ENCODE measurements at regions not wholly inside any gene's neighbourhood (a gene's known extent, or its start where the extent isn't known, plus 50 kb on each side); places are given as distances from the start of the nearest gene placed in this dataset.
"Not testable (repeated sequence)": the region's sequence is repeated elsewhere in the genome, so short reads cannot be mapped to it uniquely, and the experiment has no call there.

GRCh38 chr20:56750430-56750829, 121.3 kb downstream of the TFAP2C start:
- Mint-ChIP-seq H3K4me1 (ENCODE audit: low read depth, unreplicated experiment) (peaks cover 11% of the 10 kb centered on the region), H3K36me3 (ENCODE audit: unreplicated experiment) (no peaks in the 10 kb centered on the region), H3K27me3 (ENCODE audit: unreplicated experiment) (no peaks in the 10 kb centered on the region), H3K27ac (ENCODE audit: unreplicated experiment) (no peak overlapping the region), H3K4me3 (ENCODE audit: unreplicated experiment) (no peak overlapping the region), H3K9me3 (ENCODE audit: unreplicated experiment) (peaks cover under 1% of the 10 kb centered on the region)
- TF ChIP-seq, protein P1, sequence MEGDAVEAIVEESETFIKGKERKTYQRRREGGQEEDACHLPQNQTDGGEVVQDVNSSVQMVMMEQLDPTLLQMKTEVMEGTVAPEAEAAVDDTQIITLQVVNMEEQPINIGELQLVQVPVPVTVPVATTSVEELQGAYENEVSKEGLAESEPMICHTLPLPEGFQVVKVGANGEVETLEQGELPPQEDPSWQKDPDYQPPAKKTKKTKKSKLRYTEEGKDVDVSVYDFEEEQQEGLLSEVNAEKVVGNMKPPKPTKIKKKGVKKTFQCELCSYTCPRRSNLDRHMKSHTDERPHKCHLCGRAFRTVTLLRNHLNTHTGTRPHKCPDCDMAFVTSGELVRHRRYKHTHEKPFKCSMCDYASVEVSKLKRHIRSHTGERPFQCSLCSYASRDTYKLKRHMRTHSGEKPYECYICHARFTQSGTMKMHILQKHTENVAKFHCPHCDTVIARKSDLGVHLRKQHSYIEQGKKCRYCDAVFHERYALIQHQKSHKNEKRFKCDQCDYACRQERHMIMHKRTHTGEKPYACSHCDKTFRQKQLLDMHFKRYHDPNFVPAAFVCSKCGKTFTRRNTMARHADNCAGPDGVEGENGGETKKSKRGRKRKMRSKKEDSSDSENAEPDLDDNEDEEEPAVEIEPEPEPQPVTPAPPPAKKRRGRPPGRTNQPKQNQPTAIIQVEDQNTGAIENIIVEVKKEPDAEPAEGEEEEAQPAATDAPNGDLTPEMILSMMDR (IDR thresholded peaks at IDR 0.05; ENCODE audit: partially characterized antibody, unreplicated experiment): no peak
- DNase-seq: peak; percentile 43

- Mint-ChIP-seq H3K27me3 (ENCODE audit: unreplicated experiment) (no peaks in the 10 kb centered on the region), H3K27ac (ENCODE audit: unreplicated experiment) (no peak overlapping the region), H3K4me1 (ENCODE audit: low read depth, unreplicated experiment) (peaks cover 11% of the 10 kb centered on the region)
Measured at GRCh38 chr20:56752274-56752673, 123.2 kb downstream of the TFAP2C start.

DNA sequence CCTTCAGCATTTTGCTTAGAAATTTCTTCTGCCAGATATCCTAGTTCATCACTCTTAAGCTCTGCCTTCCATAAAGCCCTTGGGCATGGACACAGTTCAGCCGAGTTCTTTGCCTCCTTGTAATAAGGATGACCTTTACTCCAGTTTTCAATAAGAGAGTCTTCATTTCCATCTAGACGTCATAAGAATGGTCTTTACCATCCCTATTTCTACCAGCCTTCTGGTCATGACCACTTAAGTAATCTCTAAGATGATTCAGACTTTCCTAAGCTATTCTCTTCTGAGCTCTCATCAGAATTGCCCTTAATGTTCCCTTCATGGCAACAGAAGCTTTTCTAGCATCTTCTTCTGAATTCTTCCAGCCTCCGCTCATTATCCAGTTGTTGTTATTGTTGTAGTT, 126.1 kb downstream of the TFAP2C start:
- Mint-ChIP-seq H3K27me3 (ENCODE audit: unreplicated experiment) (no peaks in the 10 kb centered on the region), H3K36me3 (ENCODE audit: unreplicated experiment) (no peaks in the 10 kb centered on the region), H3K4me1 (ENCODE audit: low read depth, unreplicated experiment) (peaks cover under 1% of the 10 kb centered on the region), H3K9me3 (ENCODE audit: unreplicated experiment) (peaks cover 3% of the 10 kb centered on the region), H3K27ac (ENCODE audit: unreplicated experiment) (no peak overlapping the region), H3K4me3 (ENCODE audit: unreplicated experiment) (no peak overlapping the region)
- DNase-seq: no peak
- TF ChIP-seq, protein P1 (IDR thresholded peaks at IDR 0.05; ENCODE audit: partially characterized antibody, unreplicated experiment): no peak

More at GRCh38 chr20:56752274-56752673, 123.2 kb downstream of the TFAP2C start:
- TF ChIP-seq, protein P1 (IDR thresholded peaks at IDR 0.05; ENCODE audit: partially characterized antibody, unreplicated experiment): no peak
- H3K4me3 Mint-ChIP-seq (ENCODE audit: unreplicated experiment): no peak overlapping the region
- DNase-seq: no peak
- peaks cover 2% of the 10 kb centered on the region for H3K9me3 Mint-ChIP-seq (ENCODE audit: unreplicated experiment)
- H3K36me3 Mint-ChIP-seq (ENCODE audit: unreplicated experiment): no peaks in the 10 kb centered on the region

DNA sequence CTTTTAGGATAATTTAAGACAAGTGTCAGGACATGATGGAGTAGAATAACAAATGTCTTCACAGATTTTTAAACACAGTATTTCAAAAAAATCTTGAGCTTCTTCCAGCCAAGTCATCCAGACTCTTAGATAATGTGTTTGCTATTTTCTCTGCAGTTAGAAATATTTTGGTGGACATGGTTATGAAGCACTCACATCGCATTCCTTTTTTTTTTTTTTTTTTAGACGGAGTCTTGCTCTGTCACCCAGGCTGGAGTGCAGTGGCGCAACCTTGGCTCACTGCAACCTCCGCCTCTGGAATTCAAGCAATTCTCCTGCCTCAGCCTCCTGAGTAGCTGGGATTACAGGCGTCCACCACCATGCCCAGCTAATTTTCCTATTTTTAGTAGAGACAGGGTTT, 127.6 kb downstream of the TFAP2C start:
- H3K27me3 Mint-ChIP-seq (ENCODE audit: unreplicated experiment); H3K4me1 Mint-ChIP-seq (ENCODE audit: low read depth, unreplicated experiment); H3K9me3 Mint-ChIP-seq (ENCODE audit: unreplicated experiment); H3K36me3 Mint-ChIP-seq (ENCODE audit: unreplicated experiment); DNase-seq; H3K4me3 Mint-ChIP-seq (ENCODE audit: unreplicated experiment); H3K27ac Mint-ChIP-seq (ENCODE audit: unreplicated experiment): not testable (repeated sequence)

- no peaks in the 10 kb centered on the region for H3K4me1 Mint-ChIP-seq (ENCODE audit: low read depth, unreplicated experiment)
- H3K4me3 Mint-ChIP-seq (ENCODE audit: unreplicated experiment): no peak overlapping the region
- H3K27ac Mint-ChIP-seq (ENCODE audit: unreplicated experiment): no peak overlapping the region
- H3K36me3 Mint-ChIP-seq (ENCODE audit: unreplicated experiment): no peaks in the 10 kb centered on the region
- no peaks in the 10 kb centered on the region for H3K27me3 Mint-ChIP-seq (ENCODE audit: unreplicated experiment)
- peaks cover 3% of the 10 kb centered on the region for H3K9me3 Mint-ChIP-seq (ENCODE audit: unreplicated experiment)
- DNase-seq: no peak
- TF ChIP-seq, protein P1 (IDR thresholded peaks at IDR 0.05; ENCODE audit: partially characterized antibody, unreplicated experiment): no peak
Measured at GRCh38 chr20:56758706-56759105, 129.6 kb downstream of the TFAP2C start.

All from glutamatergic neuron (in vitro differentiated cells).